Body of pancreas (tissue), 4 donors: ENCODE measurements at regions not wholly inside any gene's neighbourhood (a gene's known extent, or its start where the extent isn't known, plus 50 kb on each side); places are given as distances from the start of the nearest gene placed in this dataset.

Experiments used
- ATAC-seq: fragments of 150-250 bp; one replicate; pipeline ENCODE4 v1.9.1; 2016
- DNase-seq, 4 donors: peaks; one replicate each; pipeline ENCODE4 v3.0.0-alpha.2; 2019
- H3K27ac ChIP-seq, 4 donors: fragments of 200-600 bp; sonication (generic); 1 replicate in 3 of 4; 2 replicates in 1 of 4; pipeline versions ENCODE4 v1.5.1 to v1.6.1; 2016 to 2019; ENCODE audit warnings: mild to moderate bottlenecking in 1 of 4, mixed read lengths in 1 of 4, moderate library complexity in 1 of 4
- H3K27me3 ChIP-seq, 2 donors: fragments of 200-600 bp; sonication (generic); one replicate each; pipeline ENCODE4 v1.6.0; 2016; ENCODE audit warnings: mild to moderate bottlenecking in 1 of 2
- H3K36me3 ChIP-seq, 2 donors: fragments of 200-600 bp; sonication (generic); replicated peaks in 1 of 2; 2 replicates each; pipeline ENCODE4 v1.5.1; 2016; ENCODE audit warnings: low read depth in 2 of 2; ENCODE audit not compliant: insufficient read depth in 1 of 2
- H3K4me1 ChIP-seq: fragments of 200-600 bp; sonication (generic); one replicate; pipeline ENCODE4 v1.6.0; 2016
- H3K4me3 ChIP-seq, 2 donors: fragments of 200-600 bp; sonication (generic); 1 replicate in 1 of 2; 2 replicates in 1 of 2; pipeline ENCODE4 v1.5.1; 2016 to 2019
- H3K9me3 ChIP-seq, 3 donors: fragments of 200-600 bp; sonication (generic); 1 replicate in 2 of 3; 2 replicates in 1 of 3; pipeline ENCODE4 v1.5.1; 2016
- CTCF ChIP-seq, 7 experiments: fragments of 450-650 bp in 4 of 7; fragments of 200-600 bp in 3 of 7; sonication (generic) in 3 of 7; IDR thresholded peaks; one replicate each; pipeline ENCODE4 v1.5.1; 2016 to 2019; ENCODE audit warnings: antibody characterized with exemption in 7 of 7
- POLR2A ChIP-seq, 3 donors: fragments of 450-650 bp; IDR thresholded peaks; one replicate each; pipeline ENCODE4 v1.6.1; 2016; ENCODE audit warnings: antibody characterized with exemption in 3 of 3, mild to moderate bottlenecking in 2 of 3
- WGBS, 2 donors: methylation state at CpG; one replicate each; pipeline ENCODE4 v1.1.5; 2017; 5-methylcytosine and 5-hydroxymethylcytosine counted together
- intact Hi-C: fragments of 100-400 bp; cut with DNase I; formaldehyde crosslinking; loops from one replicate; pipeline ENCODE4 v1.15.1; 2023

GRCh38 chr22:47567126-47568090 lies 805.0 kb downstream of the TBC1D22A start:
- TF ChIP-seq CTCF (IDR thresholded peaks at IDR 0.05), result no peak
- no peak for TF ChIP-seq POLR2A (IDR thresholded peaks at IDR 0.05)
- DNase-seq, result no peak
- no peaks in the 10 kb centered on the region for H3K27me3 ChIP-seq
- no peak overlapping the region for H3K4me3 ChIP-seq
- H3K4me1 ChIP-seq, result no peaks in the 10 kb centered on the region
- intact Hi-C loops, result no loop called here
- no peaks in the 10 kb centered on the region for H3K36me3 ChIP-seq
- ATAC-seq, result no peak
- 76% methylated on average over 20 to 25 of the region's 25 CpGs for WGBS, 2 donors
- no peak overlapping the region for H3K27ac ChIP-seq
- H3K9me3 ChIP-seq, result no peaks in the 10 kb centered on the region

- Histone ChIP-seq H3K4me1 (no peaks in the 10 kb centered on the region), H3K27ac (no peak overlapping the region), H3K36me3 (no peaks in the 10 kb centered on the region), H3K27me3 (no peaks in the 10 kb centered on the region), H3K4me3 (no peak overlapping the region), H3K9me3 (no peaks in the 10 kb centered on the region)
- ATAC-seq (no peak), DNase-seq (no peak)
- TF ChIP-seq POLR2A (IDR thresholded peaks at IDR 0.05), result no peak
- no peak for TF ChIP-seq CTCF (IDR thresholded peaks at IDR 0.05)
- intact Hi-C loops, result no loop called here
- 47 to 61% methylated on average over 8 to 12 of the region's 12 CpGs for WGBS, 2 donors
Observed at GRCh38 chr22:47566491-47566890, 804.0 kb downstream of the TBC1D22A start.

GRCh38 chr22:47565607-47566006 lies 803.2 kb downstream of the TBC1D22A start:
- no peak overlapping the region for H3K27ac ChIP-seq
- TF ChIP-seq POLR2A (IDR thresholded peaks at IDR 0.05), result no peak
- TF ChIP-seq CTCF (IDR thresholded peaks at IDR 0.05), result no peak

GRCh38 chr22:47564651-47565434 lies 802.4 kb downstream of the TBC1D22A start:
- no peak for ATAC-seq
- WGBS, 2 donors, result 56 to 63% methylated on average over 16 to 17 of the region's 17 CpGs
- TF ChIP-seq CTCF (IDR thresholded peaks at IDR 0.05) (no peak), POLR2A (IDR thresholded peaks at IDR 0.05) (no peak)

More at GRCh38 chr22:47565607-47566006, 803.2 kb downstream of the TBC1D22A start:
- no peaks in the 10 kb centered on the region for H3K27me3 ChIP-seq
- no peaks in the 10 kb centered on the region for H3K4me1 ChIP-seq
- H3K4me3 ChIP-seq, result no peak overlapping the region
- H3K9me3 ChIP-seq, result no peaks in the 10 kb centered on the region
- DNase-seq (no peak), ATAC-seq (no peak)
- intact Hi-C loops, result no loop called here
- WGBS, 2 donors, result 45 to 71% methylated on average over 4 of the region's 4 CpGs
- no peaks in the 10 kb centered on the region for H3K36me3 ChIP-seq

More at GRCh38 chr22:47564651-47565434, 802.4 kb downstream of the TBC1D22A start:
- Histone ChIP-seq H3K4me3 (no peak overlapping the region), H3K27me3 (no peaks in the 10 kb centered on the region), H3K4me1 (no peaks in the 10 kb centered on the region), H3K9me3 (no peaks in the 10 kb centered on the region), H3K27ac (no peak overlapping the region), H3K36me3 (no peaks in the 10 kb centered on the region)
- no peak for DNase-seq
- intact Hi-C loops, result no loop called here
